ENCODE measurements at regions not wholly inside any gene's neighbourhood (a gene's known extent, or its start where the extent isn't known, plus 50 kb on each side); places are given as distances from the start of the nearest gene placed in this dataset.

DNA sequence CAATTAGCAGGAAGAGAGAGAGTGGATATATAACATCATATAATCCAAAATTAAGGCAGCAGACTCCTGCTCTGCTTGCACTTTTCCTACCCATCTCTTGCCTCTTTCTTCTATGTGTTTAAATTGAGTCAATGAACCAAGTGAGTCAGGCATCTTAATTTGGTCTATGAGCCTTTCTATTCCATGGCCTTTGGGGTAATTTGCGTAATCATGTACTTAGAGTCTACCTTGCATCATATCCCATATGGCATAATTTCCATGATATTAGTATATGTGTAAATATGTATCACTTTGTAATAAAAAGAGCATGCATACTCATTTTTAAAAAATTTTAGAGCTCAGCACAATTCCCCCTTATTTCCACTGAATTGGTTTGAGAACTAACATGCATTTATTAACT, 555.2 kb downstream of the STK39 start:
- Histone ChIP-seq H3K36me3 (replicated peaks; ENCODE audit: low read depth, low read length) (no peaks in the 10 kb centered on the region), H3K9ac (ENCODE audit: low read length) (no peak overlapping the region), H3K4me2 (ENCODE audit: low read length) (no peak overlapping the region), H4K20me1 (ENCODE audit: insufficient read depth, low read length) (no peaks in the 10 kb centered on the region), H2AFZ (ENCODE audit: low read depth, low read length) (no peak overlapping the region), H3K79me2 (ENCODE audit: low read length) (no peaks in the 10 kb centered on the region), H3K9me3 (ENCODE audit: insufficient read depth, low read length) (no peaks in the 10 kb centered on the region), H3K27ac (ENCODE audit: low read length) (no peak overlapping the region), H3K27me3 (ENCODE audit: low read depth, low read length) (no peaks in the 10 kb centered on the region), H3K4me1 (ENCODE audit: low read length) (no peaks in the 10 kb centered on the region), H3K4me3 (ENCODE audit: low read length) (no peak overlapping the region)
- no peak for TF ChIP-seq EZH2phosphoT487 (IDR thresholded peaks at IDR 0.05; ENCODE audit: low read depth)
- TF ChIP-seq, protein P1, sequence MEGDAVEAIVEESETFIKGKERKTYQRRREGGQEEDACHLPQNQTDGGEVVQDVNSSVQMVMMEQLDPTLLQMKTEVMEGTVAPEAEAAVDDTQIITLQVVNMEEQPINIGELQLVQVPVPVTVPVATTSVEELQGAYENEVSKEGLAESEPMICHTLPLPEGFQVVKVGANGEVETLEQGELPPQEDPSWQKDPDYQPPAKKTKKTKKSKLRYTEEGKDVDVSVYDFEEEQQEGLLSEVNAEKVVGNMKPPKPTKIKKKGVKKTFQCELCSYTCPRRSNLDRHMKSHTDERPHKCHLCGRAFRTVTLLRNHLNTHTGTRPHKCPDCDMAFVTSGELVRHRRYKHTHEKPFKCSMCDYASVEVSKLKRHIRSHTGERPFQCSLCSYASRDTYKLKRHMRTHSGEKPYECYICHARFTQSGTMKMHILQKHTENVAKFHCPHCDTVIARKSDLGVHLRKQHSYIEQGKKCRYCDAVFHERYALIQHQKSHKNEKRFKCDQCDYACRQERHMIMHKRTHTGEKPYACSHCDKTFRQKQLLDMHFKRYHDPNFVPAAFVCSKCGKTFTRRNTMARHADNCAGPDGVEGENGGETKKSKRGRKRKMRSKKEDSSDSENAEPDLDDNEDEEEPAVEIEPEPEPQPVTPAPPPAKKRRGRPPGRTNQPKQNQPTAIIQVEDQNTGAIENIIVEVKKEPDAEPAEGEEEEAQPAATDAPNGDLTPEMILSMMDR (IDR thresholded peaks at IDR 0.05; ENCODE audit: low read depth, low read length): no peak

DNA sequence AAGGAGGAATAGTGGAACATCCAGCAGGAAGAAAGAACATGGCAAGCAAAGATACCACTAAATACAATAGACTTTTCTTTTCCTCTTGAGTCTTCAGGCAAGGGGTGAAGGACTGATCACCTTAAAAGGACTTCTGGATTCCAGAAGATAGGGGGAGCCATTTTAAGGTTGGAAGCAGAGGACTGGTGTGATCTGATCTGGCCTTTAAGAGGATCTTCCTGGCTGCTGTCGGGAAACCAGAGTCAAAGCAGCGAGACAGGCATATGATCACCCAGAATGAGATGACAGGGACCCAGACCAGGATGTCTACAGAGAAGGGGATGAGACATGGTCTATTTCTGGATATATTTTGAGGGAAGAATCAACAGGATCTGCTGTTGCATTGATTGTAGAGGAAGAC, 558.0 kb downstream of the STK39 start:
- H3K4me2 ChIP-seq (ENCODE audit: low read length): no peak overlapping the region
- no peak overlapping the region for H3K4me3 ChIP-seq (ENCODE audit: low read length)
- H3K4me1 ChIP-seq (ENCODE audit: low read length): no peaks in the 10 kb centered on the region
- H3K27me3 ChIP-seq (ENCODE audit: low read depth, low read length): no peaks in the 10 kb centered on the region
- no peaks in the 10 kb centered on the region for H4K20me1 ChIP-seq (ENCODE audit: insufficient read depth, low read length)
- no peaks in the 10 kb centered on the region for H3K79me2 ChIP-seq (ENCODE audit: low read length)
- H3K9ac ChIP-seq (ENCODE audit: low read length): no peak overlapping the region
- H3K9me3 ChIP-seq (ENCODE audit: insufficient read depth, low read length): no peaks in the 10 kb centered on the region
- H3K27ac ChIP-seq (ENCODE audit: low read length): no peak overlapping the region
- H2AFZ ChIP-seq (ENCODE audit: low read depth, low read length): no peak overlapping the region
- TF ChIP-seq EZH2phosphoT487 (IDR thresholded peaks at IDR 0.05; ENCODE audit: low read depth): no peak
- TF ChIP-seq, protein P1 (IDR thresholded peaks at IDR 0.05; ENCODE audit: low read depth, low read length): peak; percentile 19; the same call in 1 of the 2 replicates
- H3K36me3 ChIP-seq (replicated peaks; ENCODE audit: low read depth, low read length): no peaks in the 10 kb centered on the region

DNA sequence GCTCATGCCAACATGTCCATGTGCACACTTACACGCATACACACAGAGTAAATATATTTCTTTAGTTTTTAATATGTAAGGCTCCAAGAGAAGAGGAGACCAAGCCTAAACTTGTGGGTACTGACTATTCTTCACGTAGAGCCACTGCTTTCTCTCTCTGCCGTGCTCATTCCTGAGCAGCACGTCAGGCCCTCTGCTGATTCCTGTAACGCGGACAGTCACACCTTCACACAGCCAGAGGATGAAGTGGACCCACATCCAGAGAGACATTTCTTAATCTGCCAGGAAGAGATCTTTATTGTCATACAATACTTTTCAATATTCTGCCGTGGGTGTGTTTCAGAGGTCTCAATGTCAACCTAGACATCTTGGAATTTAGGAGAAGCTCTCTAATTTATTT, 560.7 kb downstream of the STK39 start:
- H3K27me3 ChIP-seq (ENCODE audit: low read depth, low read length): no peaks in the 10 kb centered on the region
- TF ChIP-seq EZH2phosphoT487 (IDR thresholded peaks at IDR 0.05; ENCODE audit: low read depth): no peak
- TF ChIP-seq, protein P1 (IDR thresholded peaks at IDR 0.05; ENCODE audit: low read depth, low read length): no peak
- H3K79me2 ChIP-seq (ENCODE audit: low read length): no peaks in the 10 kb centered on the region
- H3K4me2 ChIP-seq (ENCODE audit: low read length): no peak overlapping the region
- H3K9me3 ChIP-seq (ENCODE audit: insufficient read depth, low read length): no peaks in the 10 kb centered on the region
- H4K20me1 ChIP-seq (ENCODE audit: insufficient read depth, low read length): no peaks in the 10 kb centered on the region
- H3K36me3 ChIP-seq (replicated peaks; ENCODE audit: low read depth, low read length): no peaks in the 10 kb centered on the region
- no peak overlapping the region for H2AFZ ChIP-seq (ENCODE audit: low read depth, low read length)
- H3K4me3 ChIP-seq (ENCODE audit: low read length): no peak overlapping the region
- no peak overlapping the region for H3K9ac ChIP-seq (ENCODE audit: low read length)
- no peaks in the 10 kb centered on the region for H3K4me1 ChIP-seq (ENCODE audit: low read length)
- H3K27ac ChIP-seq (ENCODE audit: low read length): no peak overlapping the region

DNA sequence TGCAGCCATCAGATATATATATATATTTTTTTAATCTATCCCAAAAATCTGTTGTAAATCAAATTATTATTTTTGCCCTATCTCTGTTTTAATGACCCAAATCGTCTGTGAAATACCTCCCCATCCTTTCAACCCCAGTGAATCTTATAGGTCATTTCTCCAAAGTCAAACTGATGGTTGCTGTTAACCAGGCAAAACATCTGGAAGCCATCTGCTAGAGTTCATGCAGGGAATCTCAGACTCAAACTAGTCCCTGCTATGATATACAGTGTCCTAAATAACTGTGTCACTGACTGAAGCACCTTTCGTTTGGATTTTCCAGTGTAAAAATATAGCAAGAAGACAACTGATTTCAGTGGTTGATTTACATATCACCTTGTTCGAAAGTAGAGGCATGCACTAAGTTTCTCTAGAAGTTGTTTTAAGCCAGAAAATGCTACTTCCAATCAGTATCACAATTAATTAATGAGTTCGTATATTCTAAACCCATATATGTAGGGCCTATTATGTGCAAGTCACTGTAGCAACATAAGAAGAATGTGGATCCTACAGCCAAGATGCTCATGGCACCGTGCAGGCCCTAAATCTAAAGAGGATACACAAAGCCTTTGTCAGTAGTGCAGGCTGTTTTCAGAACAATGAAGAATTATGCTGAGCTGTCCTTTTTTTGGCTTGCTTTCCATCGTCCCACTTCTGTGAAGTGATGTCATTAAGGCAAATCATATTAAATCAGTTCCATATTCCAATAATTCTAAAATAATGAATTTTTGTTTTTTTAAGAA, 566.0 kb downstream of the STK39 start:
- Histone ChIP-seq H3K9me3 (ENCODE audit: insufficient read depth, low read length) (no peaks in the 10 kb centered on the region), H3K9ac (ENCODE audit: low read length) (no peak overlapping the region), H2AFZ (ENCODE audit: low read depth, low read length) (no peak overlapping the region), H3K79me2 (ENCODE audit: low read length) (no peaks in the 10 kb centered on the region), H3K27ac (ENCODE audit: low read length) (no peak overlapping the region), H3K27me3 (ENCODE audit: low read depth, low read length) (no peaks in the 10 kb centered on the region), H3K4me1 (ENCODE audit: low read length) (no peaks in the 10 kb centered on the region), H3K4me3 (ENCODE audit: low read length) (no peak overlapping the region), H3K36me3 (replicated peaks; ENCODE audit: low read depth, low read length) (no peaks in the 10 kb centered on the region), H4K20me1 (ENCODE audit: insufficient read depth, low read length) (no peaks in the 10 kb centered on the region), H3K4me2 (ENCODE audit: low read length) (no peak overlapping the region)
- TF ChIP-seq, protein P1 (IDR thresholded peaks at IDR 0.05; ENCODE audit: low read depth, low read length): no peak
- no peak for TF ChIP-seq EZH2phosphoT487 (IDR thresholded peaks at IDR 0.05; ENCODE audit: low read depth)

Measured in OCI-LY3 (cell line).